Gastrocnemius medialis (tissue), 4 donors: ENCODE measurements at regions not wholly inside any gene's neighbourhood (a gene's known extent, or its start where the extent isn't known, plus 50 kb on each side); places are given as distances from the start of the nearest gene placed in this dataset.

Source experiments
- CTCF ChIP-seq, 5 experiments: fragments of 450-650 bp in 3 of 5; fragments of 200-600 bp in 2 of 5; sonication (generic) in 2 of 5; IDR thresholded peaks in 4 of 5; conservative IDR thresholded peaks in 1 of 5; 1 replicate in 4 of 5; 2 replicates in 1 of 5; pipeline ENCODE4 v1.5.1; 2016 to 2019; ENCODE audit warnings: antibody characterized with exemption in 5 of 5, mild to moderate bottlenecking in 3 of 5, moderate library complexity in 3 of 5
- POLR2A ChIP-seq, 2 donors: fragments of 450-650 bp; IDR thresholded peaks; one replicate each; pipeline ENCODE4 v1.6.1; 2017; ENCODE audit warnings: antibody characterized with exemption in 2 of 2, mild to moderate bottlenecking in 2 of 2, moderate library complexity in 2 of 2

- TF ChIP-seq CTCF (IDR thresholded peaks at IDR 0.05 in 4 of 5, conservative IDR thresholded peaks at IDR 0.05 in 1 of 5) (no peak), POLR2A (IDR thresholded peaks at IDR 0.05) (no peak)
Observed at GRCh38 chr20:39879296-39879695, 809.7 kb downstream of the MAFB start.
